ENCODE measurements at regions not wholly inside any gene's neighbourhood (a gene's known extent, or its start where the extent isn't known, plus 50 kb on each side); places are given as distances from the start of the nearest gene placed in this dataset.
"Not testable (repeated sequence)": the region's sequence is repeated elsewhere in the genome, so short reads cannot be mapped to it uniquely, and the experiment has no call there.

DNA sequence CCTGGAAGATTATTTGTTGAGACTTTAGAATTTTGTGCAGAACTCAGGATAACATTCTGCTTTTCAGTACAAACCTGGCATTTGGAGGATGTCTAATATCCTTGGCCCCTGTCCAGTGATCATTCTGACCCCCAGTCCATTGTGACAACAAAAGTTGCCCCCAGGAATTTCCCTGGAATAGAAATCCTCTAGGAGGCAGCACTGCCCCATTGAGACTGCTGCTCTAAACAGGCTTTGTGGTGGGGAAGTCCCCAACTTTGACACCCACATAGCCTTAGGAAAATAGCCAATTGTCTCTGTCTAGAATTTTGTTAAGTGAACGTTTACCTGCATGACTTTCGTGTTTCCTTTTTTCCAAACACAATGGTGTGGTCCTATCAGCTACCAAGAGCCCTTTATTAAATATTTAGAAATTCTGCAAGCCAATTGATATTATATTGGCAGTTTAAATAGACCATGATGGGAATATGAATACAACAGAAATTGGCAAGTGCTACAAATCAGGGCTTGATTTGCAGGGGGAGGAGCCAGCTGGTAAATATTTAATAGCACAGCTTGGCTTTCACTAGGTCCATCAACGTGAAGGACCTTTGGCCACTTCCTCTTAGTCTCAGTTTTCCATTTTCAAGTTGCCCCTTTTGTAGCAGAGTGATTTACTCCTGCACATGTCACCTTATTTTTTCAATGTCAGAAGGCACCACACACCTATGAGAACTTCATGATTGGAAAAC lies 451.7 kb downstream of the EFNB2 start:
- peak; percentile 27 for DNase-seq

GRCh38 chr13:106081221-106081620 lies 454.2 kb downstream of the EFNB2 start:
- DNase-seq: not testable (repeated sequence)

DNA sequence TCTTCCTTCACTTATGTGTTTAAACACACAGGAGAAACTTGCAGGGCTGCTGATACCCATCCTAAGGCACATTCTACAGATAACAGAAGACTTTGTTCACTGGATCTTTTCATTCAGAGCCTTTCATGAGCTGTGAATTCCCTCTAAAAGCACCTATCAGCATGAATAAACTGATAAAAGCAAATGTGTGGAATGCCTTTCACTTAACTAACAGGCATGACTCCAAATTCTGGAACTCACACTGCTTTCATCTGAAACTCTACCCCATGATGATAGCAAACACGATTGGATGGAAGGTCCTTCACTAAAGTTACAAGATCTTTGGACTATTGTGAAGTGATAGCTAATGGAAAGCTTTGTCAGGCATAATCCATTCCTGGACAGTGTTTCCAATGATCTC lies 457.3 kb downstream of the EFNB2 start:
- no peak for DNase-seq

GRCh38 chr13:106077017-106077416 lies 458.4 kb downstream of the EFNB2 start:
- DNase-seq: no peak

DNA sequence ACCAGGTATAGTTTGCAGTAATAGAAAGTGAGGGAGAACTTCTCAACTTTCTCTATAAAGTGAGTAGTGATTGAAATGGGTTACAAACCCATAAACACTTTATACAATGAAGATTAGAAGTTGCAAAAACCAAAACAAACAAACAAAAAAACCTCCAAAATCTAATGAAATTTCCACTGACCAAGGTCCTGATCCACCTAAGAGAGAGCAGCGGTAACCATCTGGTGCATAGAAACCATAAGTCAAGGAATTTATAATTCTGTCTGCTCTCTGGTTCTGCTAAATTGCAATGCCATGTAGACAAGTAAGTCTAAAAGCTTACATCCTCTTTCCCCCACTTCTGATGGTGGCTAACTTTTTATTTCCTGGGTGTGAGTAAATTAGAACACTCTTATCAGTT lies 463.4 kb downstream of the EFNB2 start:
- no peak for DNase-seq

- DNase-seq: no peak
Measured at GRCh38 chr13:106063591-106064313, 471.7 kb downstream of the EFNB2 start.

- no peak for DNase-seq
Measured at GRCh38 chr13:106061781-106062180, 473.7 kb downstream of the EFNB2 start.

- DNase-seq: no peak
Measured at GRCh38 chr13:106056851-106057250, 478.6 kb downstream of the EFNB2 start.

DNA sequence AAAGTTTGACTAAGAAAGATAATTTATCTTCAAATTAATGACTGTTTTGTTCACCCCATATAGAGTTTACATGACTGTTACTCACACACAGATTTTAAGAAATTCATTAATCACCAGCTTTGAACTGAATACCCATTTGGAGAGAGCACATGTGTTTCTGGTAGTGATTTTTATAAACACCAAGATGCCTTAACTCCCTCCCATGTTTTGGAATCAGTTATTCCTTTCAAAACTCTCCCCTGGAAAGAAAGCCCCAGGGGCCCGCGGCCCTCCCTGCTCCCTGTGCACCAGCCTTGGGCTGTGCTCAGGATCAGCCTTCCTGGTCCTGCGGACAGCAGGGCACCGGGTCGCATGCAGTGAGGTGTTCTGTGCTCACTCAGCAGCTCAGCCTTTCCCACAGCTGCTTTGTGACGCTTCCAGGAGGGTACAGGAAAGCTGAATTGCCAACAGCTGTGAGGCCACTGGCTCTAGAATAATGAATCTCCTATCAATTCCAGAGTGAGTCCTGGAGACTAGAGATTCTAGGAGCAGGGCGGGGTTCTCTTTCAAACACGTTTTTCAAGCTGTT lies 483.2 kb downstream of the EFNB2 start:
- no peak for DNase-seq

DNA sequence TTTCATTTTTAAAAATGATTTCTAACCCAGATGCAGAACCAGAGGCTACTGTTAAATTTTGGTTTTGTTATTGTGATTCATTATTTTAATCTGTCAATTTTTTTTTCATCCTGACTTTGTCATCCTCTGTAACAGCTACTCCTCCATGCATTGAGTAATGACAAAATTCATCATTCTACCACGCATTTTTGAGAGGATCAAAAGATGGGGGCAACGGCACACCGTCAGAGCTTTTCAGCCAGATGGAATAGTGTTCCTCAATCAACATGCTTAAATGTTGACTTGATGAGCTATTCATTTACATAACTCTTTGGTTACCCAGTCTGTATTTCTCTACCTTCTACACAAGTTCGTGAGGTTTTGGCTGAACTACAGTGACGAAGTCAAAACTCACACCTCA lies 486.3 kb downstream of the EFNB2 start:
- DNase-seq: no peak

DNA sequence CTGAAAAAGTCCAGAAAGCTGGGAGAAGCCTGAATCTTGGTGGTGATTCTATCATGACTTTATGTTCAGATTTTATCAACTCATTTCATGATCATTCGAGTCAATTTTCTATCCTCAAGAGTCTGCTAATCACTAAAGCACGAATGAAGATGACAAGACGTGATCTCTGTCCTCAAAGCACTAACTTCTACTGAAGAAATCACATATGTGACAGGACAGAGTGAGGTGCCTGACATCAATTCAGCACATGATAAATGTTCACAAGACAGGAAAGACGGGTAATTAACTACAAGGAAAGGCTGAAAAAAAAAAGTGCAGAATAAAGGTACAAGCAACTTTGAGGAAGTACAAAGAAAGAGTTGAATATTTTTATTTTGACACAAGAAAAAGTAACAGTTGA lies 487.1 kb downstream of the EFNB2 start:
- no peak for DNase-seq

DNA sequence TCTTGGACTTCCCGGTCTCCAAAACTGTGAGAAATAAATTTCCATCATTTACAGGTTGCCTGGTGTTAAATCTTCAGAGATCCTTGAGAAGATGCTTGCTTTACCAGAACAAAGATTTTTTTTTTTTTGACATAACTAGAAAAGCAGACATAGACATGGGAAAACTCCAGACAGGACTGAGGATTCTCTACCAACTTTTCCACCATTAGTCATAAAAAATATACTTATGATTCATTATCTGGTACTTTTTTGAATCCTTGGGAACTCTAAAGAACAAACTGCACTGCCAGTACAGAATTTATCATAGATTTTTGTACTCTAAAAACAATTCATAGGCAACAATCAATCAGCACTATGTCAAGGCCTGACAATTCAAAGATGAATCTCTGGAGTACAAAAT lies 487.6 kb downstream of the EFNB2 start:
- no peak for DNase-seq

- no peak for DNase-seq
Measured at GRCh38 chr13:106042996-106043581, 492.4 kb downstream of the EFNB2 start.

DNA sequence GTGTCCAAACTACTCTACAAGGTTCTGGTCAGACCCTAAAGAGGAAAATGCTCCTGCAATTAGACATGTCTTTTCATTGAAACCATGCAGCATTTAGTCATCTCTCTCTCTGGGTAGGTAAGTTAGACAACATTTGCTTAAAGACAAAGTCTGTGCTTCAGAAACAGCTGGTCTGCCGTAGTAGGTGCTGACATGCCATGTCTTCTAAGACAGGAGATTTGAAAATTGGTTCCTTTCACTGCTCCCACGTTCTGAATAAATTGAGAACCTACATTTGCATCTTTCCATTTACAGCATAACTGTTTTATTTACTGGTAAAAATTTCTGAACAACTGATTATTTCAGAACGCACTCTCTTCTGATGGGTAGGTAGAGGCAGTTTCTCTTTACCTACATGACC lies 494.0 kb downstream of the EFNB2 start:
- DNase-seq: no peak

GRCh38 chr13:106038752-106039151 lies 496.7 kb downstream of the EFNB2 start:
- DNase-seq: no peak

DNA sequence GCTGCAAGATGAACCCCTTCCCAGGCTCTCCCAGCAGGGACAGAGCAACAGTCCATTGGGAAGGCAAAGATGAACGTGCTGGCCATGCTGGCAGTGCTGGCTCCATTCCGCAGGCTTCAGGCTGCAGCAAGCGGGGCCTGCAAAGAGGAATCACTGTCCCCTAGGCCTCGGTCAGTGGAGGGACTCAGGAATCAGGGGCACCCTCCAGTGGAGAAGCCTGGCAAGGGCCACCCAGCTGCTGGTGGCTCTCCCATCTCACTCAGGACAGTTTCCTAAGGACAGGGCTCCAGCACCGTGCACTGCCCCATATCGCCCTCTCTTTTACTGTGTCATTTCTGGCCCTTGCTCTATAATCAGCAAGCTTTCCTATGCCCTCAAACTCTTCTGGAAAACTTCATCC lies 498.6 kb downstream of the EFNB2 start:
- DNase-seq: no peak

- no peak for DNase-seq
Measured at GRCh38 chr13:106034201-106034600, 501.3 kb downstream of the EFNB2 start.

- no peak for DNase-seq
Measured at GRCh38 chr13:106033659-106034058, 501.8 kb downstream of the EFNB2 start.

- DNase-seq: no peak
Measured at GRCh38 chr13:106032441-106032840, 503.0 kb downstream of the EFNB2 start.

DNA sequence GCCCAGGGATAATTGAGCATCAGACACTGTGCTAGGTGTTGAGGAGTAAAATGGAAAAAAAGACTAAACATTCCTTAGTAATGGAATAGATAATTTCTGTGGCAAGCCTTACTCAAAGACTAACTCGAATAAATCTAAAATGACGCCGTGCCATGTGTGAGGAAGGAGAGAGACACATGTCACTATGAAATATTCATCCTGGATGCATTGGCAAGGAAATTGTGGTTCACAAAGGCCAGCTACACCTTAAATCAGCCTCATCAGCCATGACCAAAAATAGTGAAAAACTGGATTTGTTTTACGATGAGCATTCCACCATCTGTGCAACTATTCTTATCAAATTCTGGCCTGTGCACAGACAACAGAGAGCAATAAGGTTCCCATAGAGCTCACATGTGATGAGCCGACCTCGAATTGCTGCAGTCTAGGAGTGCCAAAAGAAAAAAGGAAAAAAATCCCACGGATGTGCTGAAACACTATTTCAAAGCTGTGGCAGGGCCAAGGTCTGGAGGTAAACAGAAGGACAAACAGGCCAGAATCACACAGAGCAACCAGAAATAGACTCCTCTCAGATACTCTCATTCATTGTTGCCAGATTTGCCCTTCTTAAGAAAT lies 505.7 kb downstream of the EFNB2 start:
- no peak for DNase-seq

DNA sequence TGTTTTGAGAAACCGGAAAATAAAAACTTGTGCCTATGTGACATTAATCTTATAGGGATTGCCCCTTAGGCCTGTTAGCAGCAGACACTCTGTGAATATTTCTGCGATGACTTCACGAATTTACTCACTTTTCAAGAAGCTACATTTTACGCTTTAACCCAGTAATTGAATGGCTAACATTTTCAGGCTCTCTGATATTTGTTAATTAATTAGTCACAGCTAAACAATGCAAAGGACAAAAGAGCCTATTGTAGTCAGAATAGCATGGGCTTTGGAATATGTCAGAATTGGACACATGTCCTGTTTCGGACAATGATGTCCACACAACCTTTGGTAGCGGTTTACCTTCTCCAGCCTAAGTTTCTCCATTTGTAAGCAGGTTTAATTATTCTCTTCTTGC lies 506.6 kb downstream of the EFNB2 start:
- no peak for DNase-seq

GRCh38 chr13:106011600-106011999 lies 523.9 kb downstream of the EFNB2 start:
- no peak for DNase-seq

GRCh38 chr13:106010836-106011235 lies 524.6 kb downstream of the EFNB2 start:
- no peak for DNase-seq

- DNase-seq: no peak
Measured at GRCh38 chr13:106008540-106008939, 526.9 kb downstream of the EFNB2 start.

Measured in NCI-H345 (cell line).